ENCODE measurements at regions not wholly inside any gene's neighbourhood (a gene's known extent, or its start where the extent isn't known, plus 50 kb on each side); places are given as distances from the start of the nearest gene placed in this dataset.

DNA sequence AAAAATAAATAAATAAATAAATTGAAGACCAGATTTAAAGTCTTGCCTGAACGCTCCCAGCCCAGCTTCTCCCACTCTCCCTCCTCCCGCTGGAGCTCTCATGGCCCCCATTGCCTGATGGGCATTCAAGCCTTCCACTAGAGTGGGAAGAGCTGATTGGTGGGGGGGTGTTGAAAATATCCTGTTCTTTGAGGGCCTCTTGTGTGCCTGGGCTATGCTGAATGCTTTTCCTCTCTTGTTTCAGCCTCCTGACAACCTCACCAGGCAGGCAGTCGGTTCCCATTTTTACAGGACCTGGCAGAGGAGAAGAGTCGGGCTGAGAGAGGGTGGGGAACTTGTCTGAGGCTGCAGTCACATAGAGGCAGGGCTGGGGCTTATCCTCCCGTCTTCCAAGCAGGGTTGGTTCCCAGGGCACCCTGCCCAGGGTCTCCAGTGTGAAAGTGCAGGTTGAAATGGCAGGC is 59.2 kb upstream of the SSBP3 start:
- TF ChIP-seq, protein P1, sequence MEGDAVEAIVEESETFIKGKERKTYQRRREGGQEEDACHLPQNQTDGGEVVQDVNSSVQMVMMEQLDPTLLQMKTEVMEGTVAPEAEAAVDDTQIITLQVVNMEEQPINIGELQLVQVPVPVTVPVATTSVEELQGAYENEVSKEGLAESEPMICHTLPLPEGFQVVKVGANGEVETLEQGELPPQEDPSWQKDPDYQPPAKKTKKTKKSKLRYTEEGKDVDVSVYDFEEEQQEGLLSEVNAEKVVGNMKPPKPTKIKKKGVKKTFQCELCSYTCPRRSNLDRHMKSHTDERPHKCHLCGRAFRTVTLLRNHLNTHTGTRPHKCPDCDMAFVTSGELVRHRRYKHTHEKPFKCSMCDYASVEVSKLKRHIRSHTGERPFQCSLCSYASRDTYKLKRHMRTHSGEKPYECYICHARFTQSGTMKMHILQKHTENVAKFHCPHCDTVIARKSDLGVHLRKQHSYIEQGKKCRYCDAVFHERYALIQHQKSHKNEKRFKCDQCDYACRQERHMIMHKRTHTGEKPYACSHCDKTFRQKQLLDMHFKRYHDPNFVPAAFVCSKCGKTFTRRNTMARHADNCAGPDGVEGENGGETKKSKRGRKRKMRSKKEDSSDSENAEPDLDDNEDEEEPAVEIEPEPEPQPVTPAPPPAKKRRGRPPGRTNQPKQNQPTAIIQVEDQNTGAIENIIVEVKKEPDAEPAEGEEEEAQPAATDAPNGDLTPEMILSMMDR (conservative IDR thresholded peaks at IDR 0.05 in 1 of 2, IDR thresholded peaks at IDR 0.05 in 1 of 2; ENCODE audit: low read depth in 1 of 2, low read length in 2 of 2) = no peak
- no peak for TF ChIP-seq EZH2 (IDR thresholded peaks at IDR 0.05; ENCODE audit: low read length, missing control alignments)
